IMR-90 (cell line): ENCODE measurements at regions not wholly inside any gene's neighbourhood (a gene's known extent, or its start where the extent isn't known, plus 50 kb on each side); places are given as distances from the start of the nearest gene placed in this dataset.

Experiments
- BHLHE40 ChIP-seq: fragments of 150-350 bp; IDR thresholded peaks from 2 replicates; pipeline ENCODE4 v1.6.1; 2016; ENCODE audit warnings: mild to moderate bottlenecking, low read depth, low read length
- CEBPB ChIP-seq: IDR thresholded peaks from 2 replicates; pipeline ENCODE4 v1.6.1; 2012; ENCODE audit warnings: low read depth, low read length, improper control_type of control experiment
- CHD1 ChIP-seq: IDR thresholded peaks from 2 replicates; pipeline ENCODE4 v1.6.1; 2012; ENCODE audit warnings: low read depth, low read length, improper control_type of control experiment
- FOS ChIP-seq: fragments of 150-350 bp; IDR thresholded peaks from 2 replicates; pipeline ENCODE4 v1.6.1; 2016; ENCODE audit warnings: low read depth, low read length
- MAFK ChIP-seq: IDR thresholded peaks from 2 replicates; pipeline ENCODE4 v1.6.1; 2012; ENCODE audit warnings: low read depth, low read length, improper control_type of control experiment
- MAZ ChIP-seq: IDR thresholded peaks from 2 replicates; pipeline ENCODE4 v1.6.1; 2012; ENCODE audit warnings: low read depth, mild to moderate bottlenecking, low read length, improper control_type of control experiment, moderate library complexity, borderline replicate concordance
- MXI1 ChIP-seq: IDR thresholded peaks from 2 replicates; pipeline ENCODE4 v1.6.1; 2012; ENCODE audit warnings: low read depth, mild to moderate bottlenecking, low read length, moderate library complexity, borderline replicate concordance
- NFE2L2 ChIP-seq: fragments of 150-350 bp; IDR thresholded peaks from 2 replicates; pipeline ENCODE4 v1.6.1; 2016; ENCODE audit warnings: low read depth, mild to moderate bottlenecking, low read length
- POLR2A ChIP-seq: IDR thresholded peaks from 2 replicates; pipeline ENCODE4 v1.6.1; 2012; ENCODE audit warnings: mild to moderate bottlenecking, low read depth, low read length
- RAD21 ChIP-seq: IDR thresholded peaks from 2 replicates; pipeline ENCODE4 v1.6.1; 2012; ENCODE audit warnings: low read length, improper control_type of control experiment
- SMC3 ChIP-seq: fragments of 150-350 bp; IDR thresholded peaks from 2 replicates; pipeline ENCODE4 v1.6.1; 2016; ENCODE audit warnings: low read depth, mild to moderate bottlenecking, antibody characterized with exemption, low read length, moderate library complexity
- TF ChIP-seq, protein P1 (sequence below): conservative IDR thresholded peaks from 2 replicates; pipeline ENCODE4 v1.5.1; 2012; ENCODE audit warnings: mild to moderate bottlenecking, low read depth, low read length, improper control_type of control experiment

DNA sequence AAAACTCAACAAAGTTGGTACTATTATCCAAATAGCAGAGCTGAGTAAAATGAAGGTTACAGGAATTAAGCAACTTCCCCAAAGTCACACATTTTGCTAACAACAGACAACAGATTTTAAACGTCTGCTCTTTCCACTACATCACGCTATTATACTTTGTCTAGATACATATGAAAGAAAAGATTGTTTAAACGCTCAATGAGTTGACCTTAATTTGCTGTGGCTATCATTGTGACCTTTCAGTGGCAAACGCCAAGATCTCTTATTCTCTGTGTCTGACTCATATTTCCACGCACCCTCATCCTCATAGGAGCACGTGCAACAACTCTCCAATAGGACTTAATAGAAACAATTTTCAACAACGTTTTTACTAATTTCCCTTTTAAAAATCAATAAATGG lies 540.1 kb downstream of the MAFB start:
- TF ChIP-seq, protein P1, sequence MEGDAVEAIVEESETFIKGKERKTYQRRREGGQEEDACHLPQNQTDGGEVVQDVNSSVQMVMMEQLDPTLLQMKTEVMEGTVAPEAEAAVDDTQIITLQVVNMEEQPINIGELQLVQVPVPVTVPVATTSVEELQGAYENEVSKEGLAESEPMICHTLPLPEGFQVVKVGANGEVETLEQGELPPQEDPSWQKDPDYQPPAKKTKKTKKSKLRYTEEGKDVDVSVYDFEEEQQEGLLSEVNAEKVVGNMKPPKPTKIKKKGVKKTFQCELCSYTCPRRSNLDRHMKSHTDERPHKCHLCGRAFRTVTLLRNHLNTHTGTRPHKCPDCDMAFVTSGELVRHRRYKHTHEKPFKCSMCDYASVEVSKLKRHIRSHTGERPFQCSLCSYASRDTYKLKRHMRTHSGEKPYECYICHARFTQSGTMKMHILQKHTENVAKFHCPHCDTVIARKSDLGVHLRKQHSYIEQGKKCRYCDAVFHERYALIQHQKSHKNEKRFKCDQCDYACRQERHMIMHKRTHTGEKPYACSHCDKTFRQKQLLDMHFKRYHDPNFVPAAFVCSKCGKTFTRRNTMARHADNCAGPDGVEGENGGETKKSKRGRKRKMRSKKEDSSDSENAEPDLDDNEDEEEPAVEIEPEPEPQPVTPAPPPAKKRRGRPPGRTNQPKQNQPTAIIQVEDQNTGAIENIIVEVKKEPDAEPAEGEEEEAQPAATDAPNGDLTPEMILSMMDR = no peak
- TF ChIP-seq MAFK = no peak
- TF ChIP-seq POLR2A = no peak
- TF ChIP-seq CHD1 = no peak
- no peak for TF ChIP-seq BHLHE40
- TF ChIP-seq MXI1 = no peak
- TF ChIP-seq SMC3 = no peak
- no peak for TF ChIP-seq MAZ
- TF ChIP-seq CEBPB = no peak
- no peak for TF ChIP-seq FOS
- TF ChIP-seq RAD21 = no peak
- no peak for TF ChIP-seq NFE2L2
